HEK293 (cell line): ENCODE measurements at regions not wholly inside any gene's neighbourhood (a gene's known extent, or its start where the extent isn't known, plus 50 kb on each side); places are given as distances from the start of the nearest gene placed in this dataset.

ENCODE experiments used
- CTCF ChIA-PET: fragments of 350-600 bp; formaldehyde crosslinking; extraction: SDS; loops from one replicate; lab custom pipeline; 2021; ENCODE audit warnings: antibody characterized with exemption; lab: Yijun Ruan, JAX
- POLR2A ChIA-PET: fragments of 300-600 bp; formaldehyde crosslinking; extraction: SDS; loops from one replicate; lab custom pipeline; 2020; ENCODE audit warnings: antibody characterized with exemption, inconsistent platforms; lab: Yijun Ruan, JAX
- H3K27ac ChIP-seq: fragments of 200-500 bp; sonication (Bioruptor generic); 2 replicates; pipeline ENCODE4 v1.5.1; 2014; ENCODE audit warnings: low read depth, low read length, control low read depth, inconsistent platforms; ENCODE audit errors: extremely low read depth
- H3K36me3 ChIP-seq, 2 experiments: fragments of 200-500 bp in 1 of 2; sonication (Bioruptor generic) in 1 of 2; 1 replicate in 1 of 2; 2 replicates in 1 of 2; pipeline ENCODE4 v1.5.1; 2014 to 2017; ENCODE audit warnings: inconsistent platforms in 2 of 2, low read length in 2 of 2; ENCODE audit not compliant: control insufficient read depth in 2 of 2, insufficient read depth in 1 of 2
- H3K4me1 ChIP-seq: fragments of 200-500 bp; sonication (Bioruptor generic); 2 replicates; pipeline ENCODE4 v1.5.1; 2014; ENCODE audit warnings: mild to moderate bottlenecking, low read length, inconsistent platforms; ENCODE audit not compliant: control insufficient read depth, insufficient read depth
- H3K4me3 ChIP-seq: 2 replicates; pipeline ENCODE4 v1.5.1; 2011; ENCODE audit warnings: low read depth, mild to moderate bottlenecking, control low read depth, low read length, moderate library complexity
- H3K9me3 ChIP-seq: fragments of 200-500 bp; sonication (Bioruptor generic); 2 replicates; pipeline ENCODE4 v1.5.1; 2014; ENCODE audit warnings: low read depth, low read length, inconsistent platforms; ENCODE audit not compliant: control insufficient read depth, insufficient read depth
- HOXC10 ChIP-seq: sonication (generic); formaldehyde crosslinking; IDR thresholded peaks from 2 replicates; pipeline ENCODE4 v1.8.1; 2023; ENCODE audit warnings: mild to moderate bottlenecking, missing genetic modification reagents
- SP7 ChIP-seq: fragments of 450-650 bp; formaldehyde crosslinking; IDR thresholded peaks from 2 replicates; pipeline ENCODE4 v1.5.1; 2016; ENCODE audit warnings: missing biosample characterization, missing genetic modification characterization
- YY2 ChIP-seq: fragments of 450-650 bp; formaldehyde crosslinking; IDR thresholded peaks from 2 replicates; pipeline ENCODE4 v1.5.1; 2016; ENCODE audit warnings: missing biosample characterization, missing genetic modification characterization
- ZBTB17 ChIP-seq: fragments of 450-650 bp; formaldehyde crosslinking; IDR thresholded peaks from 2 replicates; pipeline ENCODE4 v1.5.1; 2016; ENCODE audit warnings: missing biosample characterization, missing genetic modification characterization
- ZBTB48 ChIP-seq: fragments of 450-650 bp; formaldehyde crosslinking; IDR thresholded peaks from 2 replicates; pipeline ENCODE4 v1.5.1; 2016; ENCODE audit warnings: missing biosample characterization, missing genetic modification characterization
- ZNF133 ChIP-seq: fragments of 450-650 bp; formaldehyde crosslinking; IDR thresholded peaks from 2 replicates; pipeline ENCODE4 v1.5.1; 2016; ENCODE audit warnings: missing biosample characterization, missing genetic modification characterization
- ZNF19 ChIP-seq: fragments of 450-650 bp; formaldehyde crosslinking; IDR thresholded peaks from 2 replicates; pipeline ENCODE4; 2016; ENCODE audit warnings: missing biosample characterization, missing genetic modification characterization, low read depth
- ZNF391 ChIP-seq: fragments of 450-650 bp; formaldehyde crosslinking; IDR thresholded peaks from 2 replicates; pipeline ENCODE4 v1.5.1; 2016; ENCODE audit warnings: low read depth, missing biosample characterization, missing genetic modification characterization, borderline replicate concordance
- ZNF433 ChIP-seq: fragments of 450-650 bp; formaldehyde crosslinking; IDR thresholded peaks from 2 replicates; pipeline ENCODE4 v1.5.1; 2016; ENCODE audit warnings: missing biosample characterization, missing genetic modification characterization, low read depth
- ZNF747 ChIP-seq: fragments of 450-650 bp; formaldehyde crosslinking; IDR thresholded peaks from 2 replicates; pipeline ENCODE4 v1.5.1; 2016; ENCODE audit warnings: missing biosample characterization, missing genetic modification characterization
- TF ChIP-seq, protein P1 (sequence below): fragments of 450-650 bp; formaldehyde crosslinking; conservative IDR thresholded peaks from 2 replicates; pipeline ENCODE4 v1.5.1; 2016; ENCODE audit warnings: low read depth, missing biosample characterization, missing genetic modification characterization
- TF ChIP-seq, protein P2 (sequence below): fragments of 450-650 bp; IDR thresholded peaks from 2 replicates; pipeline ENCODE4 v1.5.1; 2018; ENCODE audit warnings: missing biosample characterization, missing genetic modification characterization
- TF ChIP-seq, protein P3 (sequence below): fragments of 450-650 bp; formaldehyde crosslinking; IDR thresholded peaks from 2 replicates; pipeline ENCODE4 v1.5.1; 2016; ENCODE audit warnings: missing biosample characterization, missing genetic modification characterization
- TF ChIP-seq, protein P4 (sequence below): fragments of 450-650 bp; formaldehyde crosslinking; IDR thresholded peaks from 2 replicates; pipeline ENCODE4 v1.5.1; 2016; ENCODE audit warnings: missing biosample characterization, missing genetic modification characterization, low read depth
- TF ChIP-seq, protein P5 (sequence below): fragments of 450-650 bp; formaldehyde crosslinking; IDR thresholded peaks from 2 replicates; pipeline ENCODE4 v1.5.1; 2017; ENCODE audit warnings: missing biosample characterization, missing genetic modification characterization

DNA sequence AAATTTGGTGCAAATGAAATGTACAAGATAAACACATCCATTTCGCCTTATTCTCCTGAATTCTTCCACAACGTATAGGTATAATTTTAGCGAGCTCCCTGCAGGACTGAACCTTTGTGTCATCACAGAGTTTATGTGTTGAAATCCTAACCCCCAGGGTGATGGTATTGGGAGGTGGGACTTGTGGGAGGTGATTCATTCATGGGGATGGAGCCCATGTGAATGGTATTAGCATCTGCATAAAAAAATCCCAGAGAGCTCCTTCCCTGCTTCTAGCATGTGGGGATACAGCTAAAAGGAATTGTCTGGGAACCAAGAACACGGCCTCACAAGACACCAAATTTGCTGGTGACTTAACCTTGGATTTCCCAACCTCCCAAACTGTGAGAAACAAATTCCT lies 741.4 kb upstream of the VSTM2A start (continued):
- TF ChIP-seq ZNF433 (tag by site-specific recombination) (no peak), ZNF19 (tag by site-specific recombination) (no peak), ZNF133 (no peak), SP7 (tag by site-specific recombination) (no peak)
- TF ChIP-seq, protein P1, sequence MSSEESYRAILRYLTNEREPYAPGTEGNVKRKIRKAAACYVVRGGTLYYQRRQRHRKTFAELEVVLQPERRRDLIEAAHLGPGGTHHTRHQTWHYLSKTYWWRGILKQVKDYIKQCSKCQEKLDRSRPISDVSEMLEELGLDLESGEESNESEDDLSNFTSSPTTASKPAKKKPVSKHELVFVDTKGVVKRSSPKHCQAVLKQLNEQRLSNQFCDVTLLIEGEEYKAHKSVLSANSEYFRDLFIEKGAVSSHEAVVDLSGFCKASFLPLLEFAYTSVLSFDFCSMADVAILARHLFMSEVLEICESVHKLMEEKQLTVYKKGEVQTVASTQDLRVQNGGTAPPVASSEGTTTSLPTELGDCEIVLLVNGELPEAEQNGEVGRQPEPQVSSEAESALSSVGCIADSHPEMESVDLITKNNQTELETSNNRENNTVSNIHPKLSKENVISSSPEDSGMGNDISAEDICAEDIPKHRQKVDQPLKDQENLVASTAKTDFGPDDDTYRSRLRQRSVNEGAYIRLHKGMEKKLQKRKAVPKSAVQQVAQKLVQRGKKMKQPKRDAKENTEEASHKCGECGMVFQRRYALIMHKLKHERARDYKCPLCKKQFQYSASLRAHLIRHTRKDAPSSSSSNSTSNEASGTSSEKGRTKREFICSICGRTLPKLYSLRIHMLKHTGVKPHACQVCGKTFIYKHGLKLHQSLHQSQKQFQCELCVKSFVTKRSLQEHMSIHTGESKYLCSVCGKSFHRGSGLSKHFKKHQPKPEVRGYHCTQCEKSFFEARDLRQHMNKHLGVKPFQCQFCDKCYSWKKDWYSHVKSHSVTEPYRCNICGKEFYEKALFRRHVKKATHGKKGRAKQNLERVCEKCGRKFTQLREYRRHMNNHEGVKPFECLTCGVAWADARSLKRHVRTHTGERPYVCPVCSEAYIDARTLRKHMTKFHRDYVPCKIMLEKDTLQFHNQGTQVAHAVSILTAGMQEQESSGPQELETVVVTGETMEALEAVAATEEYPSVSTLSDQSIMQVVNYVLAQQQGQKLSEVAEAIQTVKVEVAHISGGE (tag by site-specific recombination), result no peak
- TF ChIP-seq, all 188 proteins: peak for 0

DNA sequence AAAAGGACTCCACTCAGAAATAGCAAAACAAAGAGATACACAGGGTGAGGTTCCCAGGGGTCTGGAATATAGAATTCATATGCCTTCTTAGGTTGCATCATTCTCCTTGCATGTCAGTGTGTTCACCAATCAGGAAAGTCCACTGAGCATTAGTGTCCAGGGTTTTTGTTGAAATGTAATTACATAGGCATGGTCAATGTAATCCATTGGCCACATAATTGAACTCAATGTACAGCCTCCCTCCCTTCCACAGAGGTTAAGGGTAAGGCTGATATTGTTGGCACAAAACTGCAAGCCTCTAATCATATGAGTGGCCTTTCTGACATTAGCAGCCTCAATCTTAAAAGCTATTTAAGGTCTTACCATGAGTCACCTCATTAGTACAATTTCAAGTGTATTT lies 736.1 kb upstream of the VSTM2A start:
- Histone ChIP-seq H3K27ac (no peak overlapping the region), H3K4me3 (no peak overlapping the region), H3K4me1 (no peaks in the 10 kb centered on the region; the same call in 1 of the 2 replicates), H3K36me3 (no peaks in the 10 kb centered on the region), H3K9me3 (no peaks in the 10 kb centered on the region)
- POLR2A ChIA-PET, result no interaction called here
- no peak for TF ChIP-seq ZBTB17 (tag by site-specific recombination)
- CTCF ChIA-PET, result interaction anchor here (0.7 kb wide), 1 partner anchor 108 kb away, joined by 3 read pairs; no protein-coding TSS in a partner anchor

DNA sequence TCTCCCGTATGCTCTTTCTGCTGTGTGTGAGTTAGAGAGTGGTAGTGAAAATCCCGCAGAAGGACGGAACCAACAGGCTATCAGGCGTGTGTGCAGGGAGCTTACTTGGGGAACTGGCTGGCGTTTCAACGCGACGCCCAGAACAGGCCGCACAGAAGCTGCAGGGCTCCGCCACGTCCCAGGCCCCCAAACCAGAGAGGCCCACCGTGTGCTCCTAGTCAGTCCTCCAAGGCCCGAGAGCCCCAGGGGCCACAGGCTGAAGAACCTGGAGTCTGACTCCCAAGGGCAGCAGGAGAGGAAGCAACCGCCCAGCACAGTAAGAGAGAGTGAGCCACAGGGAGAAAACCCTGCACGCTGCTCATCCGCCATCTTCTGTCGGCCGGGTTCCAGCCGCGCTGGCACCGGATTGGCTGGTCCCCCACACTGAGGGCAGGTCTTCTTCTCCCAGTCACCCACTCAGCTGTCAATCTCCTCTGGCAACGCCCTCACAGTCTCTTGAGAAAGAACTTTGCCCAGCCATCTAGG lies 730.6 kb upstream of the VSTM2A start:
- Histone ChIP-seq H3K36me3 (no peaks in the 10 kb centered on the region), H3K4me3 (no peak overlapping the region), H3K27ac (no peak overlapping the region), H3K9me3 (no peaks in the 10 kb centered on the region), H3K4me1 (no peaks in the 10 kb centered on the region; the same call in 1 of the 2 replicates)
- CTCF ChIA-PET, result no interaction called here
- POLR2A ChIA-PET, result no interaction called here
- TF ChIP-seq, protein P2, sequence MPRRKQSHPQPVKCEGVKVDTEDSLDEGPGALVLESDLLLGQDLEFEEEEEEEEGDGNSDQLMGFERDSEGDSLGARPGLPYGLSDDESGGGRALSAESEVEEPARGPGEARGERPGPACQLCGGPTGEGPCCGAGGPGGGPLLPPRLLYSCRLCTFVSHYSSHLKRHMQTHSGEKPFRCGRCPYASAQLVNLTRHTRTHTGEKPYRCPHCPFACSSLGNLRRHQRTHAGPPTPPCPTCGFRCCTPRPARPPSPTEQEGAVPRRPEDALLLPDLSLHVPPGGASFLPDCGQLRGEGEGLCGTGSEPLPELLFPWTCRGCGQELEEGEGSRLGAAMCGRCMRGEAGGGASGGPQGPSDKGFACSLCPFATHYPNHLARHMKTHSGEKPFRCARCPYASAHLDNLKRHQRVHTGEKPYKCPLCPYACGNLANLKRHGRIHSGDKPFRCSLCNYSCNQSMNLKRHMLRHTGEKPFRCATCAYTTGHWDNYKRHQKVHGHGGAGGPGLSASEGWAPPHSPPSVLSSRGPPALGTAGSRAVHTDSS (tag by site-specific recombination), result no peak
- TF ChIP-seq HOXC10 (CRISPR knock-in tag) (no peak), ZBTB48 (no peak), ZNF19 (tag by site-specific recombination) (no peak), ZNF391 (no peak), ZNF747 (tag by site-specific recombination) (no peak), YY2 (tag by site-specific recombination) (no peak)
- TF ChIP-seq, protein P3, sequence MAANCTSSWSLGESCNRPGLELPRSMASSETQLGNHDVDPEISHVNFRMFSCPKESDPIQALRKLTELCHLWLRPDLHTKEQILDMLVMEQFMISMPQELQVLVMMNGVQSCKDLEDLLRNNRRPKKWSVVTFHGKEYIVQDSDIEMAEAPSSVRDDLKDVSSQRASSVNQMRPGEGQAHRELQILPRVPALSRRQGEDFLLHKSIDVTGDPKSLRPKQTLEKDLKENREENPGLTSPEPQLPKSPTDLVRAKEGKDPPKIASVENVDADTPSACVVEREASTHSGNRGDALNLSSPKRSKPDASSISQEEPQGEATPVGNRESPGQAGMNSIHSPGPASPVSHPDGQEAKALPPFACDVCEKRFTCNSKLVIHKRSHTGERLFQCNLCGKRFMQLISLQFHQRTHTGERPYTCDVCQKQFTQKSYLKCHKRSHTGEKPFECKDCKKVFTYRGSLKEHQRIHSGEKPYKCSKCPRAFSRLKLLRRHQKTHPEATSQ, result no peak
- TF ChIP-seq, protein P4, sequence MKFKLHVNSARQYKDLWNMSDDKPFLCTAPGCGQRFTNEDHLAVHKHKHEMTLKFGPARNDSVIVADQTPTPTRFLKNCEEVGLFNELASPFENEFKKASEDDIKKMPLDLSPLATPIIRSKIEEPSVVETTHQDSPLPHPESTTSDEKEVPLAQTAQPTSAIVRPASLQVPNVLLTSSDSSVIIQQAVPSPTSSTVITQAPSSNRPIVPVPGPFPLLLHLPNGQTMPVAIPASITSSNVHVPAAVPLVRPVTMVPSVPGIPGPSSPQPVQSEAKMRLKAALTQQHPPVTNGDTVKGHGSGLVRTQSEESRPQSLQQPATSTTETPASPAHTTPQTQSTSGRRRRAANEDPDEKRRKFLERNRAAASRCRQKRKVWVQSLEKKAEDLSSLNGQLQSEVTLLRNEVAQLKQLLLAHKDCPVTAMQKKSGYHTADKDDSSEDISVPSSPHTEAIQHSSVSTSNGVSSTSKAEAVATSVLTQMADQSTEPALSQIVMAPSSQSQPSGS (tag by site-specific recombination), result no peak
- TF ChIP-seq, protein P5, sequence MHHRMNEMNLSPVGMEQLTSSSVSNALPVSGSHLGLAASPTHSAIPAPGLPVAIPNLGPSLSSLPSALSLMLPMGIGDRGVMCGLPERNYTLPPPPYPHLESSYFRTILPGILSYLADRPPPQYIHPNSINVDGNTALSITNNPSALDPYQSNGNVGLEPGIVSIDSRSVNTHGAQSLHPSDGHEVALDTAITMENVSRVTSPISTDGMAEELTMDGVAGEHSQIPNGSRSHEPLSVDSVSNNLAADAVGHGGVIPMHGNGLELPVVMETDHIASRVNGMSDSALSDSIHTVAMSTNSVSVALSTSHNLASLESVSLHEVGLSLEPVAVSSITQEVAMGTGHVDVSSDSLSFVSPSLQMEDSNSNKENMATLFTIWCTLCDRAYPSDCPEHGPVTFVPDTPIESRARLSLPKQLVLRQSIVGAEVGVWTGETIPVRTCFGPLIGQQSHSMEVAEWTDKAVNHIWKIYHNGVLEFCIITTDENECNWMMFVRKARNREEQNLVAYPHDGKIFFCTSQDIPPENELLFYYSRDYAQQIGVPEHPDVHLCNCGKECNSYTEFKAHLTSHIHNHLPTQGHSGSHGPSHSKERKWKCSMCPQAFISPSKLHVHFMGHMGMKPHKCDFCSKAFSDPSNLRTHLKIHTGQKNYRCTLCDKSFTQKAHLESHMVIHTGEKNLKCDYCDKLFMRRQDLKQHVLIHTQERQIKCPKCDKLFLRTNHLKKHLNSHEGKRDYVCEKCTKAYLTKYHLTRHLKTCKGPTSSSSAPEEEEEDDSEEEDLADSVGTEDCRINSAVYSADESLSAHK (tag by site-specific recombination), result no peak
